ENCODE measurements at regions not wholly inside any gene's neighbourhood (a gene's known extent, or its start where the extent isn't known, plus 50 kb on each side); places are given as distances from the start of the nearest gene placed in this dataset.
A peak's percentile ranks its signal among the peaks of the same experiment; 100 is the strongest.

DNA sequence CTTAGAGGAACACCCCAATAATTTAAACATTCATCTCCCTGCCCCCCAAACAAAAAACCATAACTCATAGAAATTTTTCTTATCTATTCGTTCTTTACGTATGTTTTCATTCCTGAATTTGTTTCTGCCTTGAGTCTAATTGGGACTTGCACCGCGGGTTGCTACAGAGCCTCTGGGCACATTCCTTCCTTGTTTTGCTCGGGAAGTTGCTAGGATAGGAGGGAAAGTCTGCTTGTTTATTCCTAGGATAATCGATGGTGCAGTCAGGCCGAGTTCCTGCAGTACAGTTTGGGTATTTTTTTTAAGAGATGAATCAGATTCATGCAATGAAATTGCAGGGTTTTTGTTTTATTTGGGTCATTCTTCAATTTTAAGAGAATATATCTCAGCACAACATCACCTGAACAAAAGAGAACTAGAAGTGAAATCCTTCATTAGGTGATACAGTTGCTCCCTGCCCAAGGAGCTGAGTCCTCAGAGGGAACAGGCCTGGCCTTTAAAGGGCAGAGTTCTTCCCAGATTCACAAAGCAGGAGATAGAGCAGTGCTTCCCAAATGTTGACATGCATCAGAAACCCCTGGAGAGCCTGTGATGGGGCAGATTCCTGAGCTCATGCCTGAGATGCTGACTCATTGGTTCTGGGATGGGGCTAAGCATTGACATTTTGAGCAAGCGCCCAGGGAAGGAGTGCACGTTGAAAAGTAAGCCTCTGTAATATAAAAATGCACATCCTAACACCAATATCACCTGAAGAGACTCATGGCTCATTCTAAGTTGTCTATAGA lies 114.9 kb upstream of the FAM9B start:
- peak; percentile 76 for DNase-seq (ENCODE audit: low read depth)

DNA sequence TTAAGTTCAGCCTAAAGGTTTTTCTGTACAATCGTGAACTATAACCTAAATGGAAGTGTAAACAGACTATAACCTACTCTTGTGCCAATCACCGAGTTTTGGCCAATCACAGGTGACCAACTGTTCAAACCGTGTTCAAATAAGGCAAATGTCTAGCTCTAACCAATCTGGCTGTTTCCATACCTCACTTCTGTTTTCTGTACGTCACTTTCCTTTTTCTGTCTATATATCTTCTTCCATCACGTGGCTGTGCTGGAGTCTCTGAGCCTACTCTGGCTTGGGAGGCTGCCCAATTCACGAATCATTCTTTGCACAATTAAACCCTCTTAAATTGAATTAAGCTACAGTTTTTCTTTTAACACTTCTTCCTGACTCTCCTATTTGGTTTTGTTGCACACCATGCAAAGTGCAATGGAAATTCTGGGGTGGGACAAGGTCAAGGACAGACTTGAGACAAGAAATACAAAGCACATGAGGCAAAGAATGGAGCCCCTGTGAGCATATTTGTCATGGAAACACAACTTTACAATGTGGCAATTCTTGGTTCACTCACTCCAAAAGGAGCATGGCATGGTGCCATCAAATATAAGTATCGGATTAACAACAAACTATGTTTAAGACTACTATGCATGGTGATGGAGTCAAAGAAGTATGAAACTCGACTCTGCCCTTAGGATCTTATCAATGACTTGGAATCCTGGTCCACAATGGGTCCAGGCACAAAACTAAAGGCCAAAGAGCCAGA lies 115.7 kb upstream of the FAM9B start:
- DNase-seq (ENCODE audit: low read depth): peak; percentile 24

DNA sequence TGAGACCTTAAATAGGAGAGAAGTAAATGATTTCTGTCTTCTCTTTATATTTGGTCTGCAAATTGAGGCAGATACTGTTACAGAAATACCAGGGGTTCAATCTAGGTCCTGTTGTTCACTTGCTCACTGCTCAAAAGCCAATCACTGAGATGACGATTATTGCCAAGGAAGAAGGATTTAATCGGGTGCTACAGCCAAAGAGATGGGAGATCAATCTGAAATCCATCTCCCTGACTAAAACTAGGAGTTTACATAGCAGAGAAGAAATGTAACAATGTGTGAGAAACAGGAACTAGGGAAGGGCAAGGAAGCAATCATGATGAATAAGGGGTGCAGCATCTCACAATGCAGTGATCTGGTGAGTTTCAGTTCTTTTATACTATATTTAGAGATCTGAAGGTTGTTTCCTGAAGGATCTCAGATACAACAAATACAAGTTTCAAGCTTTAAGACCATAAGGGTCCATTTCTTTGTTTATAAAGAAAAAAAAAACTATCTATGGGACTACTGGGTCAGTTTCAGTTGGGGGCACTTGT lies 117.9 kb upstream of the FAM9B start:
- DNase-seq (ENCODE audit: low read depth): no peak

DNA sequence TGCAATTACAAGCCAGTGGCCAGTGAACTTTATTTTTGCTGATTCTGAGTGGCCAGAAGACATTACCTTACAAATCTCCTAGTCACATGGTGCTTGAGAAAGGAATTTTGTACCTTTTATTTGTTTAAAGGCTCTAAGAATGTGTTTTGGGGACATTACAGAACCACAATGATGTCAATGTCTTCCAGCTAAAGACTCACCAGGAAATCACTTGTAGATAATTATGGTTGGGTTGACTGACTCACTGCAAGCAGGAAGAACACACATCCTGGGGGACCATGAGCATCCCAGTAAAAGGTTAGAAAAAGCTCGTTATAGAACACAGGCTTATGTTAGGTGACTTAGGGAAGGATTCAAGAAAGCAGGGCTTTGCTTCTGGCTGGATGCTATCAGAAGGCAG lies 119.4 kb upstream of the FAM9B start:
- peak; percentile 83 for DNase-seq (ENCODE audit: low read depth)

DNA sequence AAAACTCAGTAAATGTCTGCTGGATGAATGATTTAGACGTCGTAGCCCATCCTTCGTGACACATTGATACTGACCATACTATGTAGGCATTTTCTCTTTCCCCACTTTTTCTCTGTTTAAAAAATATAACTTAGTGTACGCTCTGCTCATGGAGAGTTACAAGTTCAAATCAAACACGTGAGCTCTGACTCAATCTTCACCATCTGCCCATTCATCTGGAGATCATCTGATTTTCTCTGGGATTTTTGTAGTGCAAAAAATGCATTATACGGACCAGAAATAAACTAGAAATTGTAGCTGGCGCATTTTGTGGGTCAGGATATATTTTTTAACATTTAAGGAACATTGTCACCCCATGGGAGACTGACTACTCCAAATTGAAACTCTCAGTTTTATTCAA lies 124.7 kb upstream of the FAM9B start:
- no peak for DNase-seq (ENCODE audit: low read depth)

DNA sequence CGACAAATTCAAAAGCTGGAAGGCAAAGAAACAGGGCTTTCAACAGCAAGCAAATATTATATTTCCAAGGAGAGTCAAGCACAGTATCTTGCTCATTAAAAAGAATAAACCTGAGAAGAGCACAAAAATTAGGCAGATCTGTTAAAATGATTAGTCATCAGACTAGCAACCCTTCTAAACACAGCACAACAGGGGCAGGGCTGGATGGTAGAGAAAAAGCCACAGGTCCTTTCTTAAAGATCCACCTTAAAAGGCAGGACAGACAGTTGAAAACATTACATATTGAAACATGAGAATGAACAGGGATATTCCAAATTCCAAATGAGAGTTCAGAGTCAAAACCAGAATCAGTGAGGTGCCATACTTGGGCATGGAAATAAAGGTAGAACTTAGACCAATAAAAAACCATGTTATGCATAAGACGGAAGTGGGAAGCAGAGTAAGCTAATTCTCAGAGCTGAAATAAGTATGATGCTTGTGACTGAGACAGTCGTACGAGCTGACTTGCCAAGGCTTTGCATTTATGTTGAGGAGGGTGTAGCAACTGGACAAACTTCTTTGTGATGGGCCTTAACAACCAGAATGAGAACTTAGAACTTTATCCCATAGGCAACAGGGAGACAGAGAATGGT lies 126.9 kb upstream of the FAM9B start:
- DNase-seq (ENCODE audit: low read depth): no peak

DNA sequence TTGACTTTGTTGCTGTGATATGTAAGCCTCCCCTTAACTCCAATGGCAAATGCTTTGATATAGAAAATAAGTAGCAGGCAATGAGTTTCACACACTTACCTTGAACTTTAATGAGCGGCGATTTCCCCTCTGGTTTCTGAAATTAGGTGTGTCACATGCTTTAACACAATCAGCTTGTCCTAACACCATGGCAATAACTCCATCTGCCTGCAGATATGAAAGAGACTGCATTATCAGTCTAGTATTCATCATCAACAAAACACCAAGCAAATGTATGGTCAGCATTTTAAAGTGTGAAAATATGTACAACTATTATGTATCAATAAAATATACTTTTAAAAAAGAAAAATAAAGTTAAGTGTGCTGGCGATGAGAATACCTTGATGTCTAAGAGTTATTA lies 128.8 kb upstream of the FAM9B start:
- no peak for DNase-seq (ENCODE audit: low read depth)

DNA sequence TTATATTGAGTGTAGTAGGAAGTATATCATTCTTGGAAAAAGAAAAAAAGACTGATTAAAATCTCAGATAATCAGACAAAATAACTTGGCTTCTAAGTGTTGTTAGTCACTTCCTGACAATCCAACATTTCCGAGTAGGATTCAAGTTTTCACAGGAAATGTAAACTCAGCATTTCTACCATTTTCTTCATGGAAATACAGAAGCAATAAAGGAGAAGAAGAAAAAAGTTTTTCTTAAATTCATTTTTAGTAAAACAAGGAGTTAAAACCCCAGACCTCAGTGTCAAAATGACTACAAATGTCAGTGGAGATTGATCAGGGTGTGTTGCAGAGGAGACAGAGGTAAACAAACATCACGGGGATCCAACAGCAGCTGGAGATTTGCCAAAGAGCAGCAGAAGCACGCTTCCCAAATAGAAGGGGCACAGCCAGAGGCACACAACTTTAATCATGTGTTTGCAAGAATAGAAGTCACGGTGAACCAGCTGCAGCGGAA lies 129.3 kb upstream of the FAM9B start:
- peak; percentile 80 for DNase-seq (ENCODE audit: low read depth)

DNA sequence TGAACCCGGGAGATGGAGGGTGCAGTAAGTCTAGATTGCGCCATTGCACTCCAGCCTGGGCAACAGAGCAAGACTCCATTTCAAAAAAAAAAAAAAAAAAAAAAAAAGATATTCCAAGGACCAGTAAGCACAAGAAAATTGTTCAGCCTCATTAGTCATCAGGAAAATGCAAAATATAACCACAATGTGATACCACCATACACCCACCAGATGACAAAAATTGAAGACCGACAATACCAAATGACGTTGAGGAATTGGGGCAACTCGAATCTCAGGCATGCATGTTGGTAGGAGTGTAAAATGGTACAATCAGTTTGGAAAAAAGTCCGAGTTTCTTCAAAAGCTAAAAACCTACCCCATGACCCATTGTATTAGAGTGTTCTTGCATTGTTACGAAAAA lies 130.2 kb upstream of the FAM9B start:
- DNase-seq (ENCODE audit: low read depth): peak; percentile 63

DNA sequence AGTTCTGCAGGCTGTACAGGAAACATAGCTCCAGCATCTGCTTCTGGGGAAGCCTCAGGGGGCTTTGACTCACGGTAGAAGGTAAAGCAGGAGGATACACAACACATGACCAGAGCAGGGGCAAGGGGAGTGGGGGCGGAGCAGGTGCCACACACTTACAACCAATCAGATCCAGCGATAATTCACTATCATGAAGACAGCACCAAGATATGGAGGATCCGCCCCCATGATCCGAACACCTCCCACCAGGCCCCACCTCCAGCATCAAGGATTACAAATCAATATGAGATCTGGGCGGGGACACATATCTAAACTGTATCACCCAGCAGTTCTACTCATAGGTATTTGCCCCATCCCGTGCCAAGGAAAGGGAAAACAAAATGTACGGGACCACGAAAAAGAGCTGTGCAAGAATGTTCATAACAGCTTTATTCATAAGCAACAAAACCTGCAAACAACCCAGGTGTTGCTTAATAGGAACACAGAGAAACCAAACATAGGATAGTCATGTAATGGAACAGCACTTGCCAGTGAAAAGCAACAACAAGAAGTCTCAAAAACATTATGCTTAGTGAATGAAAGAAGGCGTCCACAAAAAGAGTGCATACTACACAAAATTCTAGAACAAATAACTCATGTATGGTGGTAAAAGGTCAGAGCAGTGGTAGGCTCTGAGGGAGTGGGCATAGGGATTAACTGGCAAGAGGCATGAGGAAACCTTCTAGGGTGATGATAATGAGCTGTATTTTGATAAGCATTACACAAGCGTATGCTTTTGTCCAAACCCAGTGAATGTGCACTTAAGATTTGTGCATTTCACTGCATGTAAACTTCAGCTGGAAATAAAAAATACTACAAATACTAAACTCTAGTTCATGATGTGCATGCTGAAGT lies 130.9 kb upstream of the FAM9B start:
- peak; percentile 13 for DNase-seq (ENCODE audit: low read depth)

DNA sequence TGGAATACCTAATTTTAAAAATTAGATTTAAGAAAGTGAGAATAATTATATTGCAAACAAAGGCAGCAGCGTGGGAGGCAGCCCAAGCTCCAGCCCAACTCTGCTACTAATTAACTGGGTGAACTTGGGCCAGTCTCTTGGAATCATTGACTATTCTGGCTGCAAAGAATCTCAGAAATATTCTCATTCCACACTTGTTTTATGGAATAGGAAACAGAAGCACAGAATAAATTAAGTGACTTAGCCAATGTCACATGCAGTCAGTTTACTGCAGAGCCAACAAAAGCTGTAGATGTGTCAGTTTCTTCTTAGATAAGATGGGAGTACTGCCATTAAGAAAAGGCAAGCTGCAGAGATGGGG lies 132.6 kb upstream of the FAM9B start:
- DNase-seq (ENCODE audit: low read depth): no peak

DNA sequence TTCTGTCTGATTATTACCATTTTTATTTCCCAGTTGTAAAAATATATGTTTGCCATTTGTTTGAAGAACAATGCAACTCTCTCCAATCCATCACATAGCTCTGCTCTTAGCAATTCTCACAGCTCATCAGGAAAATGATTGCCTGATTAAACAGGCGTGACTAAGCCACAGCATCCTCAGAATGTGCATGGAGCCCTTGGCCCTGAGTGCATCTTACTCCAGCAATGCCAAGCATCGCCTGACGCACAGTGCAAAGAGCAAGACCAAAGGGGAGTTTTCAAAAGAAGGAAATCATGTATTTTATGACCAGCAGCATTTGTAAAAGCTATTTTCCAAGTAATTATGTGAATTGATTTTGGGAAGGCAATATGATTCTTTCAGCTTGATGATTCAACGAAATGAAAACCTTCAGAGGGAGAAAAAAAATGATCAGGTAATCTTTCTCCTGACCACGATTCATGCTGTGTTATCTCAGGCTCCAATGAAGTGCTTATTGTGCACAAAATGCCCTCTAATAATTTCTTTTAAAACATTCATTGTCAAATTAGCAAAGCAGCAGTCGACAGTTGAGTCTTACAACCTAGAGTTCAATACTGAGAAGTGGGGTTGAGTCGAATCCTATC lies 138.0 kb upstream of the FAM9B start:
- DNase-seq (ENCODE audit: low read depth): peak; percentile 89

DNA sequence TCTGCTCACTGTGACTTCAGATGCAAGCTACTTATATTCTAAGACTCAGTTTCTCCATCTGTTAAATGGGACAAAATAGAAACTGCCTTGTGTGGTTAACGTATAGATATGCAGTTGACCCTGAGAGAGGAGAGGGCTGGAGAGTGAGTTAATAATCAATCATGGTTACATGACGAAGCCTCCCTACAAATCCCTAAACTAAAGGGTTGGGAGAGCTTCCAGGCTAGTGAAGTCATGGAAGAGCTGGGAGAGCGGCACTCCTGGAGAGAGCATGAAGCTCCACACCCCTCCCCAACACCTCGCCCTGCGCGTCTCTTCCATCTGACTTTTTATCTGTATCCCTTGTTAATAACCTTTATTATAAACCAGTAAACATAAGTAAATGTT lies 138.5 kb upstream of the FAM9B start:
- DNase-seq (ENCODE audit: low read depth): no peak

DNA sequence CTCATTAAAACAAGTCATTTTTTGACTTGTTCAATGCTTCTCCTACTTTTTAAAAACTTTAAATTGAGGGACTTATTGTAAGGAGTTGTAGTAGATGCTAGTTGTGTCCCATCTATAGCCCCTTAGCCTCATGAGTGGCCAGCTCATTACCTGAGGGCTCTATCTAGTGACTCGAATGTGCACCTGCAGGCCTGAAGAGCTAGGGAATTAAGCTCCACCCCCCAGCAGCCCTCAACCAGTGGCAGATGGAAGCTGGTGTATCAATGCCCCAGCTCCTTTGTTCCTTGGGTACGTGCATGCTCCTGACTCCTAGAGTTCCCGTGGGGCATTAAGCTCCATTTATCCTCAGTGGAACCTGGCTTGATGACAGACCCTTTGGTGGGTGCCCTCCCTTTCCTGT lies 146.7 kb upstream of the FAM9B start:
- DNase-seq (ENCODE audit: low read depth): no peak

DNA sequence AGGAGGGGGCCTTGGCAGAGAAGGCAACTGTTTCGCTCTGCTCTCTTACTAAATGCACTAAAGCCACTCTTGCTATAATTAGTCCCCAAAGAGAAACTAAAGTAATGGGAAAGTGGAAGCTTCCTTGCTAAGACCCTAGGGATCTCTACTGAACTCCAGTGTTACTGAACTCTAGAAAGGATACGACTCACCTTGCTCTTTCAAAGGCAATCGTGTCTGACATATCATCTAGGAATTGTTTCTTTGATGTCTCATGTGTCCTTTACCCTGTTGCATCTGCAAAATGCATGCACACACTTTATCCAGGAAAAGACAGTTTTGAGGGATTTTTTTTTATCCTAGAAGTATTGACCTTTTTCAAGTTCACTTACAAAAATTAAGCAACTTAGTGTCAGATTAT lies 148.1 kb upstream of the FAM9B start:
- DNase-seq (ENCODE audit: low read depth): peak; percentile 66

DNA sequence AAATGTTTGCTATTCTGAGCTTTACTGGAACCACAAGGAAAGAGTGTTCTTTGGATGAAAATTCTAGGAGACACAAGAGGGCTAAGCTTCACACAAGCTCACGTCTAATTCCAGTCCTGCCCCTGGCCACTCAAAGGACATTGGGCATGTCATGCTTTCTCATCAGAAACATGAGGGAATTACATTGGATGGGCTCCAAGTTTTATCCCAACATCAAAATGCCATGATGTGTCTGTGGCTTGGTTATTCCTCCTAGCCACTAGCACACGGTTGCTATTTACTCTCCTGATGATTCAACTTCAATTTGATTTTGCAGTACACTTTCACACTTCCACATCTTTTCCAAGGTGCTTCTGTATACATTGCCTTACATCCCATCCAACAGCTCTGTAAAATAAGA lies 149.6 kb upstream of the FAM9B start:
- DNase-seq (ENCODE audit: low read depth): no peak

DNA sequence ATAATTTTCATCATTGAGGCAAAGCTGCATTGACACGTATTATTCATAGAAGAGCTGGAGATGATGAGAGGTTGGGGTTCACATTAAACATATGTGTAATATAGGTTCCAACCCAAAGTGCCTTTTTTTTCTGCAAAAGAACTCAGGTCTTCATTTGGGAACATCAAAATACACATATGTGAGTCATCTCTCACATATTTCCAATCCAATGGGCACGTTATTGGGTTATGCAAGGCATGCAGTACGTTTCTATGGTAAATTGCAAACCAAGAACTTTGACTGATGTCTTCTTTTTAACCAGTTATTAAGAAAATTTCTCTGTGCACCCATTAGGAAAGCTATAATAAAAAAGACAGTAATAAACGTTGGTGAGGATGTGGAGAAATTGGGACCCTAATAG lies 150.3 kb upstream of the FAM9B start:
- peak; percentile 37 for DNase-seq (ENCODE audit: low read depth)

DNA sequence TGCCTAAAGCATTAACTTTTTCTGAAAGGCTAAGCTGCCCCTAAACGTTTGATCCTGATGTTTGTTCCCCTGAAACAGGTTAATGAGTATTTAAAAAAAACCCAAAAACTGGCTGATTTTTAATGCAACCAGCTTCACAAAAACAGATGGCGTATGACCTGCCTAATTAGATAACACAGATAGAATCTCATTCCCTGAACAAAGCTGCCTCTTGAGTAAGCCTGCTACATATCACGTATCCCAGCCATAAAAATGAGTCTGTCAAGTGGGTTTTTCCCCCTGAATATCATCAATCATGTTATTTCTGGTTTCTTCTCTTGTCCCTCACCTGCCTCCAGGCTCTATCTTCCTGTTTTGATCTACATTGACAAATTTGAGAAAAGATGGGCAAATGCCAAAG lies 154.2 kb upstream of the FAM9B start:
- DNase-seq (ENCODE audit: low read depth): no peak

DNA sequence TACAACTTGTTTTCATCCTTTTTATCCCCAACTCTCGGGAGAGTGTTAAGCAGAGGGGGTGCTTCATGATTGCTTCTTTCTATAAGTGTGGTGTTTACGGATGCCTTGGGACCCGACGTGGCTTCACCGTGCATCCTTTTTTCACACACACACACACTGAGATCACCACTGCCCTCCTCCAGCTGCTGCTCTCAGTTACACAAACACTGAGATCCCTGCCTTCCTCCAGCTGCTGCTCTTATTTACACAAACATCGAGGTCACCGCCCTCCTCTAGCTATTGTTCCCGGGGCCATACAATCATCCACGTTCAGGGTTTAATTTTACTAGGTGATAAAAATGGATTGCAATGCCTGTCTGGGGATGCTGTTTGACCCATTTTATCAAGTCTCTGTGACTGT lies 155.4 kb upstream of the FAM9B start:
- no peak for DNase-seq (ENCODE audit: low read depth)

DNA sequence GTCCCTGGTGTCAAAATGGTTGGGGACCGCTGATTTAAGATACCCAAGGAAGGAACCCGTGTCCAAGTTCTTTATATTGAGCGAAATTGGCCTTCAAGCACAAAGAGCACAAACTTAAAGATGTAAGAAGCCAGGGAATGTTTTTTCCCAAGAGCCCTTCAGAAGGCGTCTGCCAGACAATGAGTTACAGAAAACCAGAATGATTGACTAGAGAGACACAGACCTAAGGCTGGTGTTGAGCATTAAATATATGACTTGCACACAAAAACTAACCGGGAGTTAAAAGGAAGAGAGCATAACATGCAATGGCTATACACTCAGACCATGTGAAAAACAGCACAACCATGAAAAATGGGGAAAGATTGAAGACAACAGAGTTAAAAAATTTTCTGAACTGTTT lies 157.5 kb upstream of the FAM9B start:
- no peak for DNase-seq (ENCODE audit: low read depth)

DNA sequence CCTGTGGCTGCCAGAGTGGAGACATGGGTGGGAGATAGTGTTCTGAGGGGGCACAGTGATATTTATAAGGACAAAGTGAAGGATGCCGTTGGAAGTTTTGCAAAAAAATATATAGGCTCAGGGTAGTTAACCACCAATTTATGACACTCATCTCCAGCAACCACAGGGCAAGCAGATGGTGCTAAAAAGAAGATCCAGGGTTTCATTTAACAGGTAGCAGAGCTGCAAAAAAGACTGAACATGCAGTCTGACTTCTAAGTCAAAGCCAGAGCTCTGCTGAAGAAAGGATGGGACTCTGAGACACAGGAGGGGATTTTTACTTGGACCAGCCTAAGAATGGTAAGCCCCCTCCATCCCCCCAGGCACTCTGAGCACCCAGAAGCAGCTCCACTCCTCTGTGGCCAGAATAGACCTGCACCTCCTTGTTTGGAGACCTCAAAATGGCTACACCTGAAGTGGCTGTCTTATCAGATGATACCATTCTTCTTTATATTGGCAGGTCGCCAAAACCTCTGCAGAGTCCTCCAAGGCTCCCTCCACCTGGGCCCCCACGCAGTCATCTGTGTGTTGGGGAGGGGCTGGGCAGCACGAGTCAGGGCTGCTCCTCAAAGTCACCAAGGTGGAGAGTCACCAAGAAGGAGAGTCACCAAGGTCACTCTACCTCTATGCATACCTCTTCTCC lies 161.4 kb upstream of the FAM9B start:
- no peak for DNase-seq (ENCODE audit: low read depth)
